Hematopoietic multipotent progenitor cell treated with erythropoietin and hydrocortisone succinate and interleukin-3 and kit ligand, for 6 days (in vitro differentiated cells): ENCODE measurements at regions not wholly inside any gene's neighbourhood (a gene's known extent, or its start where the extent isn't known, plus 50 kb on each side); places are given as distances from the start of the nearest gene placed in this dataset.

Source experiments
- DNase-seq: peaks from one replicate; pipeline ENCODE4 v3.0.0-alpha.2; 2015

GRCh38 chr6:151702851-151703658, 104.4 kb upstream of the ESR1 start:
- no peak for DNase-seq

- DNase-seq = no peak
Measured at GRCh38 chr6:151704383-151704782, 103.1 kb upstream of the ESR1 start.

GRCh38 chr6:151705993-151706733, 101.3 kb upstream of the ESR1 start:
- no peak for DNase-seq

- DNase-seq = no peak
Measured at GRCh38 chr6:151709329-151709728, 98.2 kb upstream of the ESR1 start.

- no peak for DNase-seq
Measured at GRCh38 chr6:151716526-151716932, 91.0 kb upstream of the ESR1 start.

GRCh38 chr6:151719070-151719469, 88.4 kb upstream of the ESR1 start:
- no peak for DNase-seq

GRCh38 chr6:151721146-151721545, 86.3 kb upstream of the ESR1 start:
- DNase-seq = no peak

GRCh38 chr6:151721671-151722070, 85.8 kb upstream of the ESR1 start:
- DNase-seq = no peak

- DNase-seq = no peak
Measured at GRCh38 chr6:151722342-151722741, 85.1 kb upstream of the ESR1 start.

GRCh38 chr6:151723152-151723551, 84.3 kb upstream of the ESR1 start:
- no peak for DNase-seq

GRCh38 chr6:151729829-151730495, 77.5 kb upstream of the ESR1 start:
- no peak for DNase-seq

GRCh38 chr6:151730496-151730870, 77.0 kb upstream of the ESR1 start:
- DNase-seq = no peak

- no peak for DNase-seq
Measured at GRCh38 chr6:151731313-151731712, 76.2 kb upstream of the ESR1 start.

GRCh38 chr6:151733680-151734320, 73.7 kb upstream of the ESR1 start:
- DNase-seq = no peak

- DNase-seq = no peak
Measured at GRCh38 chr6:151738267-151738666, 69.2 kb upstream of the ESR1 start.

- no peak for DNase-seq
Measured at GRCh38 chr6:151738960-151739359, 68.5 kb upstream of the ESR1 start.

- no peak for DNase-seq
Measured at GRCh38 chr6:151740820-151741219, 66.7 kb upstream of the ESR1 start.

- DNase-seq = no peak
Measured at GRCh38 chr6:151747896-151748295, 59.6 kb upstream of the ESR1 start.

GRCh38 chr6:151749341-151749740, 58.1 kb upstream of the ESR1 start:
- no peak for DNase-seq

- DNase-seq = no peak
Measured at GRCh38 chr6:151753581-151753980, 53.9 kb upstream of the ESR1 start.

GRCh38 chr6:151757506-151757955, 50.0 kb upstream of the ESR1 start:
- DNase-seq = no peak
